ENCODE measurements at regions not wholly inside any gene's neighbourhood (a gene's known extent, or its start where the extent isn't known, plus 50 kb on each side); places are given as distances from the start of the nearest gene placed in this dataset.

GRCh38 chrX:25219480-25219879 is 203.7 kb upstream of the ARX start:
- DNase-seq (ENCODE audit: low spot score), result no peak

DNA sequence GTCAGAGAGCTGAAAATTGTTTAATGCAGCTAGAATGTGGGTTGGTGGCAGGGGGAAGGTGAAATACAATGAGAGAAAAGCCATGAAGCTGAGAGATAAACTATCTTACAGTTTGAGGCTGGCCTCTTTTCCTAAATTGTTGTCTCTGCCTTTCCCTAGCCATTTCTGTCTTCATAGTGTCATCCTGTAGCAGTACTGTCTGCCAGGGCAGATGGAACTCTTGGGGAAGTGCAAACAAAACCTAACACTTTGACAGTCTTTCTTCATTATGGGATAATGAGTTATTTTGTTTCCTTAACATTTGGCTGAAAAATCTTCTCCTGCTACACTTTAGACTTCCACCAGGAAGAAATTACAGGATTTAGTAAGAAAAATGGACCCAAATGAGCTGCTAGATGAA is 197.8 kb upstream of the ARX start:
- no peak for DNase-seq (ENCODE audit: low spot score)

- no peak for DNase-seq (ENCODE audit: low spot score)
These were observed 192.2 kb upstream of the ARX start for GRCh38 chrX:25207803-25208475.

- no peak for DNase-seq (ENCODE audit: low spot score)
These were observed 191.0 kb upstream of the ARX start for GRCh38 chrX:25206778-25207177.

- DNase-seq (ENCODE audit: low spot score), result no peak
These were observed 188.4 kb upstream of the ARX start for GRCh38 chrX:25204182-25204581.

DNA sequence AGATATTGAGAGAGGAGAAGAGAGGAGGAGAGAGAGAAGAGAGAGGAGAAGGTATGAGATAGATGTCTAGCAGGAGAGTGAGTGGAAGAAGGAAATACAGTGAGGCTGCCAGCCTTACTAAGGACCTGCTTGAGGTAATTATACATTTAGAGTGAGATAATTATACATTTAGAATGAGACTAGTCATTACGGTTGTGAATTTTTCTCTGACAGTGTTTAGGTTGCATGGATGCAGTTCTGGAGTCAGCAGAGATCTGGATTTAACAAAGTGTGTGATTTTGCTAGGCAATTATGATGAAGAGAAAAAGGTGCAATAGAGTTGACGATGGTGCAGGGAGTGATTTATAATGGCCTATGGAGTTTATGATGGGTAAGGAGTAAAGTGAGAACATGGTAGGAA is 187.1 kb upstream of the ARX start:
- DNase-seq (ENCODE audit: low spot score), result no peak

GRCh38 chrX:25198891-25199290 is 183.1 kb upstream of the ARX start:
- no peak for DNase-seq (ENCODE audit: low spot score)

GRCh38 chrX:25198253-25198652 is 182.5 kb upstream of the ARX start:
- no peak for DNase-seq (ENCODE audit: low spot score)

DNA sequence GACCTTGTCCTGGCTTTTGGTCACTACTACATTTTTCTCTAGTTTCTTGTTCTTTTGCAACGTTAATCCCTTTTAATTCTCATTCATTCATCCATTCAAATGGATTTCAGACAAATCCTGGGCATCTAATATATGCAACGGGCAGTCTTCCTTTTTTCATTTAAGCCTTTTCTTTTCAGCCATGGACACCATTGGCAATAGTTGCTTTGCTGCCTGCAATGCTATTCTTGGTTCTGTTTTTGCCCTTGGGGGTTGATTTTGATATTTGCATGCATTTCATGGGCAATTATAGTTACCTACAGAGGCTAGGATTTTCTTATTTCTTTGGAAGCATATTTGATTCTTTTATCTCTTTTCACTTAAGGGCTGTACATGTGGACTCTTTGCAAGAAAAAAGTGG is 180.5 kb upstream of the ARX start:
- DNase-seq (ENCODE audit: low spot score), result no peak

GRCh38 chrX:25191403-25191802 is 175.6 kb upstream of the ARX start:
- DNase-seq (ENCODE audit: low spot score), result no peak

- DNase-seq (ENCODE audit: low spot score), result no peak
These were observed 166.0 kb upstream of the ARX start for GRCh38 chrX:25181775-25182174.

DNA sequence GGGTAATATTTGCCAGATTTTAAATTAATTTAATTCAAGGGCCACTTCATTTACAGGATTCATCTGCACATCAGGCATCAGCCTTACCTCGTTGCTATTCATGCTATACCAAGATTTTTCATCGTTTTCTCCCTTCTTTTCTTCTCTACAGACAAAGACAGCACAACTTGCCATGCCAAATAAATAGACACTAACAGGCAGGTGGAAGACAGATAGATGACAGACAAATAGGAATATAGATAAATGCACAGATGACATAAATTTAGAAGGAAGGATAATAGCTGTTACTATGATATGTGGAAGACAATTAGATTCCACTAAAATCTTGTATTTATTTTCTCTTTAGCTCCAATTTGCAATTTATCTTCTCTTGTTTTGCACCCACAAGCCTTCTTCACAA is 164.5 kb upstream of the ARX start:
- DNase-seq (ENCODE audit: low spot score), result no peak

DNA sequence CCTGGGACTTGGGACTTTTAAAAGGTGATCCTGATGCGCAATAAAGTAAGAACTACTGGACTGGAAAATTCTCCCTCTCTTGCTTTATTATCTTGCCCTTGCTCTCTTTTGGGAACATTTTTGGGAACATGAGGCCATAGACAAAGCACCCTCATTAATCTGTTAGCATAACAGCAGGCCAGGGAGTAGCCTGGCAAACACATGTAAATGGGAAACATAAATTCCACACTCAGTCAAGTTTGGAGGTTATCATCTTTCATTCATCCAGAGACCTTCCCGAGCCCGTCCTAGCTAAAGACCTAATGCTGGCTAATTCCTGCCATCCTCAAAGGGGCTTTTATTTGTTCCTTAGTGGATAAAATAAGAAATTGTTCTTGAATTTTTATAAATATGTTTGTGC is 162.8 kb upstream of the ARX start:
- no peak for DNase-seq (ENCODE audit: low spot score)

- no peak for DNase-seq (ENCODE audit: low spot score)
These were observed 160.0 kb upstream of the ARX start for GRCh38 chrX:25175743-25176142.

- no peak for DNase-seq (ENCODE audit: low spot score)
These were observed 159.4 kb upstream of the ARX start for GRCh38 chrX:25175171-25175570.

- DNase-seq (ENCODE audit: low spot score), result no peak
These were observed 150.8 kb upstream of the ARX start for GRCh38 chrX:25166546-25166945.

GRCh38 chrX:25166145-25166544 is 150.4 kb upstream of the ARX start:
- no peak for DNase-seq (ENCODE audit: low spot score)

DNA sequence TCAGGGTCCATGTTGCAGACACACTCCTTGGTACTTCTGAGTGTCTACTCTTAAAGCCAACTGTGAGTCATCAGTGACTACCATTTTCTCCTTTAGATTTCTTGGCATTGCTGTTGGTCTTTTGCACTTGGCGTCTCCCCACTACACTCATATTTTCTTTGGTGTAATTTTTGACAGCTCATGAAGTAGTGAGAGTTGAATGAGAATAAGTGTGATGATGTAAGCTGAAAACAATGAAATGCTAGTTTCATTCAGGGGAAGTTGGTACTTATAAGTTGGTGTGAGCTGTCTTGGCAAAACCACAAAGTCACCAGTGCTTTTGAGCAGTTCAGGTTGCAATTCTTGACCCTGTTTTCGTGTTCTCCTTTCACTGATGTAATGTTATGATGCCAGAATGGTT is 142.9 kb upstream of the ARX start:
- DNase-seq (ENCODE audit: low spot score), result no peak

- no peak for DNase-seq (ENCODE audit: low spot score)
These were observed 141.1 kb upstream of the ARX start for GRCh38 chrX:25156832-25157231.

DNA sequence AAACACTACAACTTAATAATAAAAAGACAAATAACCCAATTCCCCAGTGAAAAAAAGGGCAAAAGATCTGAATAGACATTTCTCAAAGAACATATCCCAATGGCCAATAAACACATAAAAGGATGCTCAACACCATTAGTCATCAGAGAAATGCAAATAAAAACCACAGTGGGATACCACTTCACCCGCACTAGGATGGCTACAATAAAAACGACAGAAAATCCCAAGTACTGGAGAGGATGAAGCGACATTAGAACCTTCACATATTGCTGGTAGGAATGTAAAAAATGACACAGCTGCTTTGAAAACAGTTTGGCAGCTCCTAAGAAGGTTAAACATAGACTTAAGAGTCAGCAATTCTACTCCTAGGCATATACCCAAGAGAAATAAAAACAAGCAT is 140.6 kb upstream of the ARX start:
- DNase-seq (ENCODE audit: low spot score), result no peak

DNA sequence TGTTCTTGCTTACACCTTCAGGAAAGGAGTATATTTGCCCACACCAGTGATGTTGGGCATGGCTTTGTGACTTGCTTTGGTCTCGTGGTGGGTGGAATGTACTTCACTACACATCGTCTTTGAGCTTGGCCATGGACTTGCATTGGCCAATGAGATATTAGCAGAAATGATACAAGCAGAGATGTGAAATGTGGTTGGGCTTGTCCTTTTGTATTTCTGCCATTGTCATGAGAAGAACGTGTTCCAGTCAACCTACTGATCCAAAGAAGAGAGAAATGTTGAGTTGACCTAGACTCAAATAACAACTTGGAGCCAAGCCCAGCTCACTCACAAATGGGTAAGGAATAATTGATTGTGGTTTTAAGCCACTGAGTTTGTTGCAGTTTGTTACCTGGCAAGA is 138.4 kb upstream of the ARX start:
- DNase-seq (ENCODE audit: low spot score), result no peak

GRCh38 chrX:25151749-25152148 is 136.0 kb upstream of the ARX start:
- DNase-seq (ENCODE audit: low spot score), result no peak

DNA sequence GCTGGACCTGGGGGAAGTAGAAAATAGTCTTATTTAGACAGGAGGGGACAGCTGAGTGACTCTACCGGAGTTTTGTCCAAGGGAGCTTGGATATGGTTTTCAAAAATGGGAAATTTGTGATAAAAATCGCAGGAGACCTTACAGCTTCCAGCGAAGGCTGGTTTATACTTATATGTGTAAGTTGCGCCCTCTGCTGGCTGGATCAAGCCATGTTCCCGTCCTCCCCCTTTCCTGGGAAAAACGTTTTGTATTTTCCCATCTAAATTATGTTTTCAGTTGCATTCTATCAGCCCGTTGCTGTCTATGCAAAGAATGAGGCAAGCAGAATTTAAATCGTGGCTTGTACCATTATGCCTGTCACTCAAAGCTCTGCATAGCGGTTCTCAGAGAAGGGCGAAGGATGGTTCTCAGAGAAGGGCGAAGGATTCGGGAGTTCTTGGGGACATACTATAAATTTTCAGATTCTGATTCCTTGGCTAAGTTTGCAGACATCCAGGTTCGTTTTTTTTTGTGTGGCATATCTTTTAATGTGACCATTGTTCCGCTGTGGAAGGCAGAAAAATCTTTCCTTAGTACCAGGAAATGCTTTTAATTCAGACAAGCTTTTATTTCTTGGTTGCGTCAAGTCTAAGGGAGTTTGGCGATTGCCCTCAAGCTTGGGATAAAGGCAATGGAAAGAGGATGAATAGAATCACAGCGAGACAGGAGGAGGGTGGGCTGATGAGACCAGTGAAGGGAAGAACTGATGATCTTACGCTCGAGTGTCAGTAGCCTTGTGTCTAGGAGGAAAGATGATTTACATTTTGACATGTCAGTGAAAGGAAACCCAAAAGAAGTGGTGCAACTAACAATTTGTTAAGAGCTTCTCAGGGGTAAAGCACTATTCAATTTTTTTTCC is 128.5 kb upstream of the ARX start:
- peak; percentile 19 for DNase-seq (ENCODE audit: low spot score)

DNA sequence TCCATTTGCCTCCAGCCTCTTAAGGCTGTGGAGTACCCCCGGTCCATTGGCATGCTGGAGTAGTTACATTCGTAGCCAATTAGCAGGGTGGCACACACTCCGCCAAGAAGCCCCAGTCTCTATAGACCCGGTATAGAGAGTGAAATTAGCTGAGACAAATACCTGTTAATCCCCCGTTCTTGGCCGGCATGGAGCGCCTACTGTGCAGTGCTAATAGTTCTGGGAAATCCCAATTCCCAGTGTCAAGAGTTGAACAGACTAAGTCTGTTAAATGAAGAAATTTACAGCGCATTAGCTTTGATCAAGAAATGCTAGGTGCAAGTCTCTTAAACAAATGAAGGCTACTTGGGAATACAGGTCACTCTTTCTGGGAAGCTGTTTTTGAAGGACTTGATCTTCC is 127.8 kb upstream of the ARX start:
- DNase-seq (ENCODE audit: low spot score), result no peak

All from activated CD4-positive, alpha-beta T cell treated with anti-CD3 and anti-CD28 coated beads, Interleukin-2, Interleukin-4, amounts not matched to agents 100 ng/mL and 50 ng/mL, durations not matched to agents 16 hours and 8 hours (primary cell).